ENCODE measurements at regions not wholly inside any gene's neighbourhood (a gene's known extent, or its start where the extent isn't known, plus 50 kb on each side); places are given as distances from the start of the nearest gene placed in this dataset.

DNA sequence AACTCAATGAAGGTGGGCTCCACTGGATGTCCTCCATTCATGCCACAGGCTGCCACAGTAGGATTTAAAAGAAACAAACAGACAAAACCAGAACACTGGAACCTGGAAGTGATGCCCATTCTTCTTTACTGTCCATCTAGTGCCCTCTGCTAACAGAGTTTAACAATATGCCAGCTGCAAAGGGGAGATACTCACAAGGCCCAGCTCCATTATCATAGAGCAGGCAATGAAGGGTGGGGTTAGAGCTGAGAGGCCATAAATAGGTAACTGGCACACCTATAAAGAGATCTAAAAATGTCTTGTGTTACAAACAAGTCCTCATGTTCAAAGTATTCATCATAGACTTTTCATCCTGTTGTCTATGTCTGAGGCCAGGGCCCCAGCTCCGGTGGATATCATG lies 75.6 kb downstream of the SOD2 start:
- TF ChIP-seq, protein P1, sequence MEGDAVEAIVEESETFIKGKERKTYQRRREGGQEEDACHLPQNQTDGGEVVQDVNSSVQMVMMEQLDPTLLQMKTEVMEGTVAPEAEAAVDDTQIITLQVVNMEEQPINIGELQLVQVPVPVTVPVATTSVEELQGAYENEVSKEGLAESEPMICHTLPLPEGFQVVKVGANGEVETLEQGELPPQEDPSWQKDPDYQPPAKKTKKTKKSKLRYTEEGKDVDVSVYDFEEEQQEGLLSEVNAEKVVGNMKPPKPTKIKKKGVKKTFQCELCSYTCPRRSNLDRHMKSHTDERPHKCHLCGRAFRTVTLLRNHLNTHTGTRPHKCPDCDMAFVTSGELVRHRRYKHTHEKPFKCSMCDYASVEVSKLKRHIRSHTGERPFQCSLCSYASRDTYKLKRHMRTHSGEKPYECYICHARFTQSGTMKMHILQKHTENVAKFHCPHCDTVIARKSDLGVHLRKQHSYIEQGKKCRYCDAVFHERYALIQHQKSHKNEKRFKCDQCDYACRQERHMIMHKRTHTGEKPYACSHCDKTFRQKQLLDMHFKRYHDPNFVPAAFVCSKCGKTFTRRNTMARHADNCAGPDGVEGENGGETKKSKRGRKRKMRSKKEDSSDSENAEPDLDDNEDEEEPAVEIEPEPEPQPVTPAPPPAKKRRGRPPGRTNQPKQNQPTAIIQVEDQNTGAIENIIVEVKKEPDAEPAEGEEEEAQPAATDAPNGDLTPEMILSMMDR (conservative IDR thresholded peaks at IDR 0.05; ENCODE audit: low read length), result no peak
- no peak for TF ChIP-seq EZH2phosphoT487 (IDR thresholded peaks at IDR 0.05; ENCODE audit: borderline replicate concordance, low read depth, low read length)

Data from OCI-LY7 (cell line).